GM06990 (cell line): ENCODE measurements at regions not wholly inside any gene's neighbourhood (a gene's known extent, or its start where the extent isn't known, plus 50 kb on each side); places are given as distances from the start of the nearest gene placed in this dataset.

Experiments
- DNase-seq: peaks from one replicate; pipeline ENCODE4 v3.0.0-alpha.2; 2011; ENCODE audit not compliant: insufficient read length; ENCODE audit errors: extremely low read depth
- H3K27me3 ChIP-seq: replicated peaks from 2 replicates; pipeline ENCODE4 v1.6.0; 2011; ENCODE audit warnings: low read length; ENCODE audit not compliant: control insufficient read depth, insufficient read depth
- H3K36me3 ChIP-seq: 2 replicates; pipeline ENCODE4 v1.5.1; 2011; ENCODE audit warnings: low read length; ENCODE audit not compliant: control insufficient read depth, insufficient read depth
- H3K4me3 ChIP-seq: replicated peaks from 2 replicates; pipeline ENCODE4 v1.5.1; 2011; ENCODE audit warnings: low read depth, mild to moderate bottlenecking, control low read depth, low read length
- CTCF ChIP-seq: IDR thresholded peaks from 2 replicates; pipeline ENCODE4 v1.5.1; 2011; ENCODE audit warnings: low read length, control low read depth, mild to moderate bottlenecking, inconsistent platforms; ENCODE audit not compliant: insufficient read depth, poor library complexity, severe bottlenecking

- H3K4me3 ChIP-seq = no peak overlapping the region
- H3K36me3 ChIP-seq = no peaks in the 10 kb centered on the region
- DNase-seq = no peak
- no peak for TF ChIP-seq CTCF
- H3K27me3 ChIP-seq = no peaks in the 10 kb centered on the region
Observed at GRCh38 chr5:25649628-25650265, 1005.0 kb upstream of the CDH10 start.

- Histone ChIP-seq H3K27me3 (no peaks in the 10 kb centered on the region), H3K4me3 (no peak overlapping the region), H3K36me3 (no peaks in the 10 kb centered on the region)
- no peak for TF ChIP-seq CTCF
- DNase-seq = no peak
Observed at GRCh38 chr5:25646421-25647341, 1001.9 kb upstream of the CDH10 start.

- H3K4me3 ChIP-seq = no peak overlapping the region
- H3K36me3 ChIP-seq = no peaks in the 10 kb centered on the region
- TF ChIP-seq CTCF = no peak
- DNase-seq = no peak
- no peaks in the 10 kb centered on the region for H3K27me3 ChIP-seq
Observed at GRCh38 chr5:25641124-25641523, 996.3 kb upstream of the CDH10 start.

GRCh38 chr5:25619273-25619672 is 974.5 kb upstream of the CDH10 start:
- no peak for TF ChIP-seq CTCF
- no peaks in the 10 kb centered on the region for H3K36me3 ChIP-seq
- DNase-seq = no peak
- no peaks in the 10 kb centered on the region for H3K27me3 ChIP-seq
- no peak overlapping the region for H3K4me3 ChIP-seq

GRCh38 chr5:25618821-25619220 is 974.0 kb upstream of the CDH10 start:
- no peak for DNase-seq
- TF ChIP-seq CTCF = no peak
- Histone ChIP-seq H3K36me3 (no peaks in the 10 kb centered on the region), H3K4me3 (no peak overlapping the region), H3K27me3 (no peaks in the 10 kb centered on the region)
